Eye (tissue), 1 donor: ENCODE measurements at regions not wholly inside any gene's neighbourhood (a gene's known extent, or its start where the extent isn't known, plus 50 kb on each side); places are given as distances from the start of the nearest gene placed in this dataset.

Experiments
- DNase-seq: peaks from one replicate; pipeline ENCODE4 v3.0.0-alpha.2; 2015

DNA sequence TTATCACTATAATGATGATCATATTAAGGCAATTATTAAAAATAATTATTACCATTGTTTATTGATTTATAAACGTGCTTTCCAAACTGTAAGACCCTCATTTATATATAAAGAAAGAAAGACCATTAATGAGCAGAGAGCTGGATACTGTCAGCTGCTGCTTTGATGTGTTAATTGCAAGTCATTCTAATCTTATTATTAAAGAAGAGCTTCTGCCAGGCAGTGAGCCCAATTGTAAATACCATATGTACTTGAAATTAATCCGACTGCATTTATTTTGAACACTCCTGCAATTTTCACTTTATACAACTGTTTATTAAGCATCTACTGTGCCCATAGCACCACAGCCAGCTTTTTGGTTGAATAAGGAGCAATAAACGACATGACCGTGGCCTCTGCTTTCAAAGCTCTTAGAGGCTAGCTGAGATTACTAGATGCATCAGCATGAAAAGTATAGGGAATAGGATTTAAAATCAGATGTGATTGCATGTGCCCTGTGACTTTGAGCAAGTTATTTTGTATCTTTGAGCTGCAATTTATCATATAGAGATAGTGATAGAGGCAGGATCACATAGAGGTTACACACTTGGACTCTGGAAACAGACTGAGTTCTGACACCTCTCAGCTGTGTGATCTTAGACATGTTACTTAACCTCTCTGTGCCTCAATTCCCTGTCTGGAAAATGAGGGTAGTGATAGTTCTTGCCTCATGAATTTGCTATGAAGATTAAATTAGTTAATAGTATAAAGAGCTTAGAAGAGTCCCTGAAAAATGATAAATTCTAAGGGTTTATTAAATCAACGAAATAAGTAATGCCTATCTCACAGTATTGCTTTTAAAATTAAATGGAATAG lies 83.4 kb downstream of the MYCN start:
- DNase-seq, result no peak

DNA sequence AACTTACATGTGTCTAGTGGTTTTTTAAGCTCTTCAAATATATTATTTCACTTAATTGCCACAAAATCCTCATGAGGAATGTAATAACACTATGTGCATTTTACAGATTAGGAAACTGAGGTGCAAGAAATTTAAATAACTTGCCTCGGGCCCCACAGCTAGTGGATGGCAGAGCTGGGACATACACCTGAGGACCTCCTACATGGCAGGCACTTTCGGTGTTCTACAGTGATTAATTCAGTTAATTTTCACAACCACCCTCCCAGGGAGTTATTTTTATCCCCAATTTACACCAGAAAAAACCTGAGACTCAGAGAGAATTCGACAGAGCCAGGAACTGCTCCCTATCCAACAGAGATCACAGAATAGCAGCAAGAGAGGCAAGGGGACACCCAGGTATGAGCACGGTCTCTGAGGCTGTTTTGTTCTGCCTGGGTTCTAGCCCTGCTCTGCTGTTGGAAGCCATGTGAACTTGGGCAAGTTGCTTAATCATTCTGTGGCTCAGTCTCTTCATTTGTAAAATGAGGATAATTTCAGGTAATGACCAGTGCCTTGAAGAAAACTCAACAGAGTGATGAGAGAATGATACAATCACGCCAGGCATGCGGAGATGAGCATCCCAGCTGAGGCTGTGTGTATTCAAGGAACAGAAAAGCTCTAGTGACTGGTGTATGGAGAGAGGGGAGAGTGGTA lies 82.3 kb downstream of the MYCN start:
- no peak for DNase-seq

DNA sequence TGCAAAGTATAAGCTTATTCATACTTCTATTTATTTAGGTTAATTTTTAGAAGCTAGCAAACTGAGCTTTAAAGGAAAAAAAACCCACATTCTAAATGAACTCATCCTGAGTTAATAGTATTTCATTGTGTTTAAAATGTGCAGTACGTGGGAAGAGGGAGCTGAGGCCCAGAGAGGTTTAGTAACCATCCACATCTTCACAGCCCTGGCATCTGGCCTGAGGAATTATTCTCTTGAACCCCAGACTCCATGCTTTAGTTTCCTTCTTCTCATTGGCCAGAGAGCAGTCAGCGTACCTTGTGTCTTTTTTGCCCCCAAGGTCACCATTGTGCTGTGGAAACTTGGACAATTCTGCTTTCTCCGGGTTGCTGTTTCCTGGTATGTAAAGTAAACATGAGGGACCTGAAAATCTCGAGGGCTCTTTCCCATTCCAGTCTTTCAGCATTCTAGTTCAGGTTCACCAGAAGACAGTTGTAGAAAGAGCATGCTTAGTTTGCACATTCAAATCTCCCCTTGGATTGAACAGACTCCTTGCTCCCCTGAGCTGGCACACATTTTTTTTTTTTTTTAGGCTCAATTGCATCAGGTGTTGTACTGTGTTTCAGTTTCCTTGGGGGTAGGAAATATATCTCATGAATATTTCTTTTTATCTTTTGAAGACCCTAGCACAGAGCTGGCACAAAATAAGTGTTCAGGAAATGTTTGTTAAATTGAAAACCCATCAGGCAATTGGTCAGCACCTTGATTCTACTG lies 81.4 kb downstream of the MYCN start:
- DNase-seq, result no peak

DNA sequence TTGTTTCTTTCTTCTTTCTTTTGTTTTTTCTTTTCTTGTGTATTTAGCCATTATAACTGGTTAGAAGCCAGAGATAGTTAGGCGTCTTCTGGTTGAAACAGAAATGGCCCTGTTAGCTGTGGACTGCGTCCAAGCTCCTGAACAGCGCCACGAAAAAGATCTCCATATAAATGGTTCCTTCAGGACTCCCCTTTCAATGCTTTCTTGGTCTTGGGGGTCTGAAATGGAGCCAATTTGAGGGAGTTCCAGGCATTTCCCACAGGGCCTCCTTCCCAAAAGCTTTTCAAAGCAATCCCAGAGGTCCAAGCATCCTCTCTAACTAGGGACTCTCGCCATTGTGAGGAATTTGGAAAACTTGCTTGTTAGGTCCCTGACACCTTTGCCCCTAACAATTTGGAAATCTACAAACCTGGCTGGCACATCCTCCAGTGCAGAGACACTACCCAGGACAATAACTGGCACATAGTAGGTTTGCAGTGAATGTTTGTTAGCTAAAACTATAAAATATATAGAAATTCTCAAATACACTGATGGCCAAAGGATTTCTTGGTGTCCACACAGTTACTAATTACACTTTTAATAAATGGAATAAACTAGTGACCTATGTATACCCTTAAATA lies 80.1 kb downstream of the MYCN start:
- no peak for DNase-seq

DNA sequence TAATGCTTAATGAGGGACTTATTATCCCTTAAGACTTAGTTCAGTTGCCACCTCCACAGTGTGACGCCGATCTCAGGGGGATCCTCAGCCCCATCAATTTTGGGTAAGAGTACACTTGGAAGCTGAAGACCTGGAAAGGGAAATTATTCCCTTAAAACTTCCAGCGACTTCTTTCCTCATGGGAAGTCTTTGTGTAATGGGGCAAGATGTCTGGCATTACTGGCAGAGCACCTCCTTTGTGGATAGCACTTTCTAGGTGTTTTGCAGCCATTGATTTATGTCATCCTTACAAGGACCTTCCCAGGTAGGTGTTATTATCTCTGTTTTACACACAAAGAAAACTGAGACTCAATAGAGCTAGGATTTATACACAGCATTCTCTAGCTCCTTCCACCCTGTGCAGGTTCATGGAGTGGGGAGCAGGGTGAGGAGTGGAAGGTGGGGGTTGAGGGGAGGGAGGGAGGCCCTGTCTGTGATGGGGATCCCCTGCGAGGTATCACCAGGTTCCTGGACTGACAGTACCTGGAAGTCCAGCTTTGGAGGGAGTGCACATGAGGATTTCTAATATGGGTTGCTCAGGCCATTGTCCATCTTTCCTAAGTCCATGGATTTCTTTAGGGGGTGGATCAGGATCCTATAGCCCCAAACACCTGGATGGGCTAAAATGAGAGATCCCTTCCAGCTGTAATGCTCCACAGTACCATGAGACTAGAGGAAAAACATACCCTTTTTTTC lies 79.4 kb downstream of the MYCN start:
- DNase-seq, result no peak

DNA sequence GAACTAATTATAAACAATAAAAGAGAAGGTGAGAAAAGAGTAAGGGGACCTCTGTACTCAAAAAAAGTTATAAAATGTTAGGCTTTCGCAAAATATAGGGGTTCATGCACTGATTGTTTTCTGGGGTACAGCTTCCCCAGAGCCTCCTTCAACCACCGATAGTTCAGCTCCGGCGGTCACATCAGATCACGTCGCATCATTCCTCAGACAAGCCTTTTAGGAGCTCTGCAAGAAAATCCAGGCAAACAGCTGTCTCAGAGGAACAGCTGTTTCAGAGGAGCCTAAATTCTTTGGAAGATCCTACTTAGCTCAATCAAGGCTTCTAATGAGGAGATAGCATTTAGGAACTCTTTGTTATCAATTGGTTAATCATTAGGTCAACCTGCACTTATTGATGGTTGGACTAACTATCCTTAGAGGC lies 78.7 kb downstream of the MYCN start:
- DNase-seq, result peak; percentile 63

DNA sequence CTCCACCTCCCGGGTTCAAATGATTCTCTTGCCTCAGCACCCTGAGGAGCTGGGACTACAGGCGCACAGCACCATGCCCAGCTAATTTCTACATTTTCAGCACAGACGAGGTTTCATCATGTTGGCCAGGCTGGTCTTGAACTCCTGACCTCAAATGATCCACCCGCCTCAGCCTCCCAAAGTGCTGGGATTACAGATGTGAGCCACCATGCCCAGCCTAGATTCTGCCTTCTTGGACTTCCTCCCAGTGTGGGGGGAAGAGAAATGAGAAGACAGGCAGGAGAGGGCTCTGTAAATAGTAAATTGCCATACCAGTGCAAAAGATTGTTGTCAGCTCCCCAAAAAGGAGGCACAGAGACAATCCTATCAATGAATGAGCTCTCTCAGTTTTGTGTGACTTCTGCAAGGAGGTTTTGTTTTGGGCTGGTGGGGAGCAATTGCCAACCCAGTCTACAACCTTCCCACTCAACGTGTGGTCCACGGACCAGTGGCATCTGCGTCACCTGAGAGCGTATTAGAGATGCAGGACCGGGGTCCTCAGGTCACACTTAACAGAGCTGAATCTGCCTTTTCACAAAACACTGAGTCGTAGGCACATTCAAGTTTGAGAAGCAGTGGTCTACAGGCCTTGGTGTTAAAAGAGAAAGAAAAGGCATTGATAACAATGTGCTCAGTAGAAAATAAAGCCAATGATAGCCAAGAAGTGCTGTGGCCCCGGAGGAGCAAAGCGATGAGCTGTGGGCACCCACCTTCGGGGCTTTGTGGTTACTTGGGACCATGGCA lies 78.1 kb downstream of the MYCN start:
- DNase-seq, result no peak

DNA sequence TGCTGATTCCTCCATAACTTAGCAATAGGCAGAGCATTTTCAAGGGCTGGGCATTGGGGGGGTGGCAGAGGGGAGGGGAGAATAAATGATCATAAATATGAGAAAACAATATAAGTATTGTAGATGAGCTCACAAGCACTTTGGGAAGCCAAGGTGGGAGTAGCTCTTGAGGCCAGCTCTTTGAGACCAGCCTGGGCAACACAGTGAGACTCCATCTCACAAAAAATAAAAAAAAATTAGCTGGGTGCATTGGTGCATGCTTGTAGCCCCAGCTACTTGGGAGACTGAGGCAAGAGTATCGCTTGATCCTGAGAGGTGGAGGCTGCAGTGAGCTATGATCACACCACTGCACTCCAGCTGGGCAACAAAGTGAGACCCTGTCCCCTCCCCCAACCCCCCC lies 75.9 kb downstream of the MYCN start:
- DNase-seq, result no peak

DNA sequence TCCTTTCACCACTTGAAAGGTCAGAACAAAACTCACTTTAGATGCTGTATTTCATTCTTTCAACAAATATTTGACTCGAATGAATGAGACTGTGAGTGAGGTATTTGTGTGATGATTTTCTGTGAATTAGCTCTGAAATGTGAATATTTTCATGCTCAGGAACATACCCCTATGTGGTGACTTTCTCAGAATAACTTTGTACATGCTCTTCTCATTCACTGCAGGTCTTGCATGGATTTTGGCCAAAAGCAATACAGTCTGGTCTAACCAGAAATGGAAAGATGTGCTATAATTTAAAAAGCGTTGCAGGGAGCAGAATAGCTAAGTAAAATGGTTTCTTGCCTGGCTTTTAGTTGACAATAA lies 75.5 kb downstream of the MYCN start:
- no peak for DNase-seq

DNA sequence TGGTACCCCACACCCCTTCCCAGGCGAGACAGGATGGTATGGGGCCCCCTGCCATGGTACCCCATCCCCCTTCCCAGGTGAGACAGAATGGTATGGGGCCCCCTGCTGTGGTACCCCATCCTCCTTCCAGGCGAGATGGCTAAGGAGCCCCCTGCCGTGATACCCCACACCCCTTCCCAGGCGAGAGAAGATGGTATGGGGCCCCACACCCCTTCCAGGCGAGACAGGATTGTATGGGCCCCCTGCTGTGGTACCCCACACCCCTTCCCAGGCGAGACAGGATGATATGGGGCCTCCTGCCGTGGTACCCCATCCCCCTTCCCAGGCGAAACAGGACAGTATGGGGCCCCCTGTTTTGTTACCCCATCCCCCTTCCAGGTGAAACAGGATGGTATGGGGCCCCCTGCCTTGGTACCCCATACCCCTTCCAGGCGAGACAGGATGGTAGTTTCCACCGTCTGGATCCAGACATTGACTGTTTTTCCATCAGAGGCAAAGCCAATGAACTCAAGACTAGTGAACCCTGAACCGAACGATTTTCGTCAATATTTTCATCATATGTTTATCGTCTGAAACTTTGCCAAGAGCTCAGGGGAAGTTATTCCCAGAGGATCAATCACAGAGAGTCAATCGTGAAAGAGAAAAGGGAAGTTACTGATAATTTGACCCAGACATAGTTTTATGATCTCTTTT lies 75.0 kb downstream of the MYCN start:
- no peak for DNase-seq

DNA sequence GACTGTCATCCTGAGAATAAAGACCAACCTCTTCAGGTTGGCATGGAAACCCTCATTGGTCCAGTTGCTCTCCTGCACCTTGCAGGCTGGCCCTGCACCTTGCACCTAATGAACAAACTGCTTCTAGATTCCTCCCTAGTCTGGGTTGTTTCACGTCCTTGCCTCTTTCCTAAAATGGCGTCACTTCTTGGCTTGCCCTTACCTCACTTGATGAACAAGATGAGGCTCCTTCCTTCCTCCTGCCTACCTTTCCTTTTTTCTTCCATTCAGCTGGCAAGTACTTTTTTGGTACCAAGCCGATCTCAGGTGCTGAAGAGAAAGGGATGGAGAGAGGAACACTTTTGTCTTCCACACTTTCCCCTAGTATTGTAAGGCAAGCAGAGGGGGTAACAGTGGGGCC lies 74.5 kb downstream of the MYCN start:
- DNase-seq, result no peak

DNA sequence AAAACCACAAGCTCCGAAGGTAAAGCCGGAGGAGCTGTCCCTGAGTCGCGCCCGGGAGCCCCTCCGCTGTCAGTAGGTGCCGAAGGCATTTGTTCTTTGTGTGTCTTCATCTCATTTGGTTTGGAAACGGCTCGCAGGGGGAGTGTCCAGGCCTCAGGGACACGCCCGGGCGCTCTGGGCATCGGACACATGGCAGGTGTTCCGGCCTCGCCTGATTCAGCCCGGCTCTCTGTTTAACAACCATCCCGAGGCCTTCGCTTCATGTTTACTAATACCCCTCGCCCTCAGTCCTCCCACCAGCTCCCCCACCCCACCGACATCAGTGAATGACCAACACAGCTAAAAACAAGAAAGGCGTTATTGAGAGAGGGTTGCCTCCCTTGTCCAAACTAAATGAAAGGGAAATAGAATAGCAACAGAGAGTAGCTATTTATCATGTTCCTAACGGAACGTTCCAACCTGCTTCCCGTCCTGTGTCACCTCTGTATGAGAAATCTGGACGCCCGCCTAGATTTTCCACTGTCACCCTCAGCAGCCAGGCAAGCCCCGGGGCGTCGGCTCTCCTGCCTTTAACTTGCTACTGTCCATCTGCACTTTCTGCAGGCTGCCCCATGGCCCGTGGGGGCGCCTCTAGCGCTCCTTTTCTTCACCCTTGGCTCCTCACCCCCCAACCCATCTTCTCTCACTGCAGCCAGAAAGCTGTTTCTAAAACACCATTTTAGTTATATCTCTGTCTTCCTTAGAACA lies 73.9 kb downstream of the MYCN start:
- peak; percentile 53 for DNase-seq

DNA sequence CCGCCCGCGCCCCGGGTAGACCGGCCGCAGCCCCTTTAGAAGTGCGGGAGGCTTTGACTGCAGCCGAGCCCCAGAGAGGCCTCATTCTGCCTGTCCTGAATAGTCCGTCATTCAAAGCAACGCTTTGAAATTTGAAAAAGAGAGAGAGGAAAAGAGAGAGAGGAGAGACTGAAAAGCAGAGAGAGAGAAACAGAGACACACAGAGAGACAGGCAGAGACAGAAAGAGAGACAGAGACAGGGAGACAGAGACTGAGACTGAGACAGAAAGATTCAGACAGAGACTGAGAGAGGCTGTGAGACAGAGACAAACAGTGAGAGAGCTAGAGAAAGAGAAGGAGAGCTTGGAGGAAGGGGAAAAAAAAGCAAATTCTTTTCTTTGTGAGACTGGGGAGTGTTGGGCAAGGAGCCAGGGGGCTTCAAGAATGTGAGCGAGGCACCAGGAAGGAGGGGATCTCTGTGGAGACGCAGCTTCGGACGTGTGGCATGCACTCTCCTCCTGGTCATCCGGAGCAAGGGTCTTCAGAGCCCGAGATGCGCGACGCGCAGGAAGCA lies 73.1 kb downstream of the MYCN start:
- peak; percentile 86 for DNase-seq

DNA sequence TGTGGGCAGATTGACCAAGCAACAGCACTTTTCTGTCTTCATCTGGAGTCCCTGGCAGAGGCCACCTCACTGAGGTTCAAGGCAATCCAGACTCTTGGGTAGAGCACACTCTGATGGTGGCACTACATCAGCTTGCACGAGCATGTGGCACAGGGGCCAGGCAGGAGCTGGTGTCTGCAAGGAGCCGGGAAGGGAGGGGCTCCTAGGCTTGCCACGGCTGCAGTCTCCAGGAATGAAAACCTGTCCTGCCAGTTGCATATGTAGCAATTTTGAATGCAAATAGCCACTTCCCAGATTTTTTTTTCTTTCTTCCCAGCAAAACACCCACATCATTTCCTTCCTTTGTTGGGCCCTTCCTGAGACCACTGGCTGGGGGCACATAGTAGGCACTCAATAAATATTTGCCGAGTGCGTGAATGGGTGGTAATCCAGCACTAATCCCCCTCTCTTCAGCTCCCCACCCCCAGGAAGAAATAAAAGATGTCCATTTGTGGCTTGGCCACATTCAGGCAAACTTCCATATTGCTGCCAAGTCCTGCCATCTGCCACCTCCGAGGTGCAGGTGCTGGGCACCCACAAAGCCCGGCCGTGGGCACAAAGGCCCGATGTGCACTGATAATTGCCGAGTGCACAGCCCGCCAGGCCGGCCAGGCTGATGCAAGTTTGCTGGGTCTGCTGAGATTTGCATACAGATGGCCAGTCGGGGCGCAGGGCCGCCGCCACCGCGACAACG lies 72.4 kb downstream of the MYCN start:
- DNase-seq, result peak; percentile 51

DNA sequence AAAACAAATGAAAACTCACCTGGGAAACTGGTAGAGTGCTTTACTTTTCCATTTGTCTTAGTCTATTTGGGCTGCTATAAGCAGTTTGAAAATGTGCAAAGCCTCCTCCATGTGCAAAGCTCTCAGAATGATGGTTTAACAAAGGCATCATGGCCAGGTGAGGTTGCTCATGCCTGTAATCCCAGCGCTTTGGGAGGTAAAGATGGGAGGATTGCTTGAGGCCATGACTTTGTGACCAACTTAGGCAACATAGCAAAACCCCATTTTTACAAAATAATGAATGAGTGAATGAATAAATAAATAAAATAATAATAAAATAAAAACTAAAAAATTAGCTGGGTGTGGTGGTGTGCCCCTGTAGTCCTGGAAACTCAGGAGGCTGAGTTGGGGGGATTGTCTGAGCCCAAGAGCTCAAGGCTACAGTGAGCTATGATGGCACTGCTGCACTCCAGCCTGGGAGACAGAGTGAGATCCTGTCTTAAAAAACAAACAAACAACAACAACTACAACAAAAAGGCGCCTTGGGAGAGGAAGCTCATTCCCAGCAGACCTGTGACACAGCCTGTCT lies 71.8 kb downstream of the MYCN start:
- DNase-seq, result no peak

DNA sequence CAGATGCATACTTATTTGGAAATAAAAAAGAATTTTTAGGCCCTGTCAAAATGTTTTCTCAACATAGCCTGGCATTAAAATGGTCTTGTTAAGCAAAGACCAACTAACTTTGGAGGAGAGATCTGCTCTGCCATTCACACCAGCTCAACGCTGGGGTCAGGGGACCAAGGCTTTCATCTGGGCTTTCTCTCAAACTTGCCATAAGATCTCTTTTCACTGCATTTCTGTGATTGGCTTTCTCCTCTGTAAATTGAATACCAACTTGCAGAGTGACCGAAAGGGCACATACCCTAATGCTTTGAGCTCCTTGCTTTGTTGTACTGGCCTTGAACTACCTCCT lies 71.2 kb downstream of the MYCN start:
- no peak for DNase-seq

DNA sequence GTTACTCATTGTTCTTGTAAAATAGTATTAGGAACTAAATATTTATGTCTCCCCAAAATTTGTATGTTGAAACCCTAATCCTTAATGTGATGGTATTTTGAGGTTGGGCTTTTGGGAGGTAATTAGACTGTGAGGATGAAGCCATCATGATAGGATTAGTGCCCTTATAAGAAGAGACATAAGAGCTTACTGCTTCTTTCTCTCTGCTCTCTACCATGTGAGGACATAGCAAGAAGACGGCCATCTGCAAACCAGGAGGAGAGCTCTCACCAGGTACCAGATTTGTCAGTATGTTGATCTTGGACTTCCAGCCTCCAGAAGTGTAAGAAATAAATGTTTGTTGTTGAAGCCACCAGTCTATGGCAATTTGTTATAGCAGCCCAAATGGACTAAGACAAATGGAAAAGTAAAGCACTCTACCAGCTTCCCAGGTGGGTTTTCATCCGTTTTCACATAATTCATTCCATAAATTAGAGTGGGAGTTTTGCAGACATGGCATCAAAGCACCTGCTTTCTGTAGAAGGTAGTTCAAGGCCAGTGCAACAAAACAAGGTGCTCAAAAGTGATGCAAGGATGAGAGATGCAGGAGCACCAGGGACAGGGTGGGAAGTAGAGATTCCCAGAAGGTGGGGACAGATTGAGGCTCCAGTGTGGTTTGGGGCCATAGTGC lies 70.7 kb downstream of the MYCN start:
- DNase-seq, result no peak

DNA sequence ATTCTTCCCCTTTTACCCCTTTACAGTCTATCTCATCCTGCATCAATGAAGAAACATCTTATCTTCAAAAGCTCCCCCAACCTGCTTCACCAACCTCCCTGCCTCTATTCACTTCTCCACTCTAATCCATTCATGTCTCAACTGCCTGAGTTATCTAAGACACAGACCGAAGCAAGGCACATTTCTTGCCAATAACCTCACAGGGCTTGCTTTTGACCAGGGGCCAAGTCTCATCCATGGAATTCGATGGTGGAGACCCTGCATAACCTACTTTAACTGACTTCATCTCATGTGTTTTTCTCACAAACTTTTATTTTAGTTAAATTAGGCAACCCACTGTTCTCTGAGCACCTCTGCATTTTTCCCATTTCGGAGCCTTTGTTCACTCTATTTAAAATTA lies 69.7 kb downstream of the MYCN start:
- DNase-seq, result no peak

DNA sequence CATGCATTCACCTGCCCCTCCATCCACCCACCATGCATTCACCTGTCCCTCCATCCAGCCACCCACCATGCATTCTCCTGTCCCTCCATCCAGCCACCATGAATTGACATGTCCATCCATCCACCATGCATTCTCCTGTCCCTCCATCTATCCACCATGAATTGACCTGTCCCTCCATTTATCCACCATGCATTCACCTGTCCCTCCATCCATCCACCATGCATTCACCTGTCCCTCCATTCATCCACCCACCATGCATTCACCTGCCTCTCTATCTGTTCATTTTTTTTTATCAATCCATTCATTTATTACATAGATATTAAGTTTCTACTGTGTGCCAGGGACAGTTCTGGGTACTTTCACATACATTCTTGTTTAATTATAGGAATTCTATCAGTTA lies 69.2 kb downstream of the MYCN start:
- no peak for DNase-seq
